Kidney (tissue), 13 donors: ENCODE measurements at regions not wholly inside any gene's neighbourhood (a gene's known extent, or its start where the extent isn't known, plus 50 kb on each side); places are given as distances from the start of the nearest gene placed in this dataset.

Experiments
- DNase-seq, 5 donors: peaks; one replicate each; pipeline ENCODE4 v3.0.0-alpha.2; 2013 to 2020
- FAIRE-seq: peaks from 2 replicates; lab custom pipeline; 2012; peaks lifted over from hg19 to GRCh38; lab: Jason Lieb, UNC
- H3K27ac ChIP-seq, 2 donors: one replicate each; pipeline ENCODE4 v1.7.0; 2013; ENCODE audit warnings: low read depth in 2 of 2, low read length in 2 of 2, inconsistent platforms in 1 of 2
- H3K27me3 ChIP-seq: one replicate; pipeline ENCODE4 v1.7.1; 2013; ENCODE audit warnings: low read length, inconsistent platforms; ENCODE audit not compliant: control insufficient read depth, insufficient read depth
- H3K36me3 ChIP-seq, 3 donors: one replicate each; pipeline versions ENCODE4 v1.7.0 to v1.7.1; 2013; ENCODE audit warnings: low read length in 3 of 3, control low read depth in 1 of 3, inconsistent platforms in 1 of 3; ENCODE audit not compliant: insufficient read depth in 3 of 3, control insufficient read depth in 2 of 3
- H3K4me1 ChIP-seq, 3 donors: one replicate each; pipeline versions ENCODE4 v1.7.0 to v1.7.1; 2013; ENCODE audit warnings: low read length in 3 of 3, inconsistent platforms in 1 of 3, low read depth in 1 of 3; ENCODE audit not compliant: control insufficient read depth in 2 of 3, insufficient read depth in 2 of 3
- H3K4me3 ChIP-seq, 3 donors: one replicate each; pipeline versions ENCODE4 v1.7.0 to v1.8.1; 2013; ENCODE audit warnings: low read length in 3 of 3, control low read depth in 1 of 3, inconsistent platforms in 1 of 3
- H3K9ac ChIP-seq, 3 donors: one replicate each; pipeline versions ENCODE4 v1.7.0 to v1.7.1; 2013; ENCODE audit warnings: low read length in 3 of 3, control low read depth in 1 of 3, inconsistent platforms in 1 of 3
- H3K9me3 ChIP-seq, 3 donors: one replicate each; pipeline versions ENCODE4 v1.7.0 to v1.7.1; 2013; ENCODE audit warnings: low read length in 3 of 3, control low read depth in 1 of 3, inconsistent platforms in 1 of 3; ENCODE audit not compliant: control insufficient read depth in 2 of 3, insufficient read depth in 1 of 3
- intact Hi-C: fragments of 100-400 bp; cut with DNase I; formaldehyde crosslinking; loops from one replicate; pipeline ENCODE4 v1.11.1; 2022
- TF ChIP-seq, protein P1 (sequence below): IDR thresholded peaks from 3 replicates; pipeline ENCODE4 v1.5.1; 2012; ENCODE audit warnings: mild to moderate bottlenecking, moderate library complexity, borderline replicate concordance; ENCODE audit not compliant: insufficient read depth; ENCODE audit errors: extremely low read depth
- donor health status: control.
- donor health status: control.
- donor health status: control.
- donor health status: control.
- donor health status: control.
- donor health status: DM: yes; HTN: yes; CAD: no.
- donor health status: Normal renal cell carcinoma (clear cell type).

DNA sequence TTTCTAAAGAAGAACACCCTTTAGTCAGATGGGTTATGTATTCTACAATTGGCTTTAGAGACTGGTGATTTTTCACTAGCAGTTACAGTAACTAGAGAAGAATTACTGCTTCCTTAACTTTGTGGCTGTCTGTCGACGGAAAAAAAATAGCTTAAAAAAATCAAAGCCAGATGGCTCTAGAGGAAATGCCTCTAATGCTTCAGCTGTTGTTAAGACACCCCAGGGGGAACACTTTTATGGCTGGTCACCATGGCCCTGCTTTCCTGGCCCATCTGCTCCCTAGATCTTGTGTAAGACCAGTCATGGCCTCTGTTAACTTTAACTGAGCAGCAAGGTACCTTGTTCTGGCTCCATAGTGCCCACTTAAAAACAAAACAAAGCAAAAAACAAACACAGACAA, 198.6 kb upstream of the PLSCR5 start:
- Histone ChIP-seq H3K27ac (no peak overlapping the region), H3K9me3 (no peaks in the 10 kb centered on the region), H3K27me3 (no peaks in the 10 kb centered on the region), H3K4me3 (no peak overlapping the region), H3K4me1 (no peaks in the 10 kb centered on the region), H3K9ac (no peak overlapping the region), H3K36me3 (no peaks in the 10 kb centered on the region)
- peak in 4 of 5 donors; percentile 11 to 74 (median 36) for DNase-seq
- no peak for FAIRE-seq
- intact Hi-C loops, result no loop called here
- TF ChIP-seq, protein P1, sequence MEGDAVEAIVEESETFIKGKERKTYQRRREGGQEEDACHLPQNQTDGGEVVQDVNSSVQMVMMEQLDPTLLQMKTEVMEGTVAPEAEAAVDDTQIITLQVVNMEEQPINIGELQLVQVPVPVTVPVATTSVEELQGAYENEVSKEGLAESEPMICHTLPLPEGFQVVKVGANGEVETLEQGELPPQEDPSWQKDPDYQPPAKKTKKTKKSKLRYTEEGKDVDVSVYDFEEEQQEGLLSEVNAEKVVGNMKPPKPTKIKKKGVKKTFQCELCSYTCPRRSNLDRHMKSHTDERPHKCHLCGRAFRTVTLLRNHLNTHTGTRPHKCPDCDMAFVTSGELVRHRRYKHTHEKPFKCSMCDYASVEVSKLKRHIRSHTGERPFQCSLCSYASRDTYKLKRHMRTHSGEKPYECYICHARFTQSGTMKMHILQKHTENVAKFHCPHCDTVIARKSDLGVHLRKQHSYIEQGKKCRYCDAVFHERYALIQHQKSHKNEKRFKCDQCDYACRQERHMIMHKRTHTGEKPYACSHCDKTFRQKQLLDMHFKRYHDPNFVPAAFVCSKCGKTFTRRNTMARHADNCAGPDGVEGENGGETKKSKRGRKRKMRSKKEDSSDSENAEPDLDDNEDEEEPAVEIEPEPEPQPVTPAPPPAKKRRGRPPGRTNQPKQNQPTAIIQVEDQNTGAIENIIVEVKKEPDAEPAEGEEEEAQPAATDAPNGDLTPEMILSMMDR, result no peak

DNA sequence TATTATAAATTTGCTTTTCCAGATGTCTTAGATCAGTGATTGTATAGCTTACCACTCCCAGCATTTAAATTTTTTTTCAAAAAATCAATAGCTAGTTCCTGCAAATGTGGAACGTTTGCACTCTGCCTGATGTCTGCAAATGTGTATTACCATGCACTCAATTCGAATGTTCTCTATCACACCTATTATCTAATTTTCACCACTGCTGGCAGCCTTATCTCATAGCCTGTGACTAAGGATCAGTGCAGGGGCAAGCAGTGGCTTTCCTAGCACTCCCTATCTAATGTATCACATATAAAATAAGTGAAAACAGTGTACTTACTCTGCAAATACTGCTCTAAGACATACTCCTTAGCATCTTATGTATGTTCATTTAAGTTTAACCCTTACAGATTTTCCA, 196.3 kb upstream of the PLSCR5 start:
- FAIRE-seq (no peak), DNase-seq (no peak)
- H3K27ac ChIP-seq, result no peak overlapping the region
- no peak overlapping the region for H3K9ac ChIP-seq
- H3K9me3 ChIP-seq, result no peaks in the 10 kb centered on the region
- no peaks in the 10 kb centered on the region for H3K4me1 ChIP-seq
- no peaks in the 10 kb centered on the region for H3K27me3 ChIP-seq
- no peaks in the 10 kb centered on the region for H3K36me3 ChIP-seq
- no peak overlapping the region for H3K4me3 ChIP-seq
- intact Hi-C loops, result no loop called here
- TF ChIP-seq, protein P1, result no peak

DNA sequence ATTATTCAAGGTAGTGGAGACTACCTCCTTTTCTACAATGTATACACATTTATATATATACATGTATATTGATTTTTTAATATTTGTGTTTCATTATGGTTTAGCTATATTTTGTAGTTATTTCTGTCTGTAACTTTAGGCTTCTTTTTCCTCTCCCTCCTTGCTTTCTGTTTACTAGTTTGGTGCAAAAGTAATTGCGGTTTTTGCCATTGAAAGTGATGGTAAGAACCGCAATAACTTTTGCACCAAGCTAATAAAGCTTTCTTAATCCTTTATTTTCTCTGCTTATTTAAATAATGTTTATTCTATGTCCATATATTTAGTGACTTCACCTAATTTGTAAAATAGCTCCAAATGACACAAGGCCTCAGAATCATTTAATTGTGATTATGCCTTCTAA, 195.3 kb upstream of the PLSCR5 start:
- no peaks in the 10 kb centered on the region for H3K4me1 ChIP-seq
- TF ChIP-seq, protein P1, result no peak
- intact Hi-C loops, result no loop called here
- DNase-seq (no peak), FAIRE-seq (no peak)
- no peak overlapping the region for H3K27ac ChIP-seq
- no peaks in the 10 kb centered on the region for H3K9me3 ChIP-seq
- H3K36me3 ChIP-seq, result no peaks in the 10 kb centered on the region
- H3K9ac ChIP-seq, result no peak overlapping the region
- no peak overlapping the region for H3K4me3 ChIP-seq
- H3K27me3 ChIP-seq, result no peaks in the 10 kb centered on the region

DNA sequence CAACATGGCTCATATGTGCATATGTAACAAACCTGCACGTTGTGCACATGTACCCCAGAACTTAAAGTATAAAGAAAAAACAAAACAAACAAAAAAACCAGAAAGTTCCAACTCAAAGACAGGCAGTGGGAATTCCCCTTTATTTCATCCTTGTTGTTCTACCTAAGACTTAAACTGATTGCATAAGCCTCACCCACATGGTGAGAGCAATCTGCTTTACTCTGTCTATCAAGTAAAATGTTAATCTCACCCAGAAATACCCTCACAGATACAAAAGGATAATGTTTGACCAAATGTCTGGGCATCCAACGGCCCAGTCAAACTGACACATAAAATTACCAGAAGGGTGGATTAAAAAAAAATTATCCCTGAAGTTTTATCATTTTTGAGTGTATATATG, 190.9 kb upstream of the PLSCR5 start:
- no peak overlapping the region for H3K27ac ChIP-seq
- H3K27me3 ChIP-seq, result no peaks in the 10 kb centered on the region
- no peaks in the 10 kb centered on the region for H3K36me3 ChIP-seq
- H3K9me3 ChIP-seq, result no peaks in the 10 kb centered on the region
- intact Hi-C loops, result no loop called here
- no peak overlapping the region for H3K4me3 ChIP-seq
- H3K9ac ChIP-seq, result no peak overlapping the region
- no peak for FAIRE-seq
- TF ChIP-seq, protein P1, result no peak
- no peaks in the 10 kb centered on the region for H3K4me1 ChIP-seq
- DNase-seq, result no peak
